ENCODE measurements at regions not wholly inside any gene's neighbourhood (a gene's known extent, or its start where the extent isn't known, plus 50 kb on each side); places are given as distances from the start of the nearest gene placed in this dataset.
"Not testable (repeated sequence)": the region's sequence is repeated elsewhere in the genome, so short reads cannot be mapped to it uniquely, and the experiment has no call there.

- H3K9me3 ChIP-seq (ENCODE audit: control insufficient read depth, low read length) = no peaks in the 10 kb centered on the region
- no peaks in the 10 kb centered on the region for H3K27me3 ChIP-seq (ENCODE audit: control insufficient read depth, insufficient read depth, low read length, poor library complexity, severe bottlenecking)
- H3K4me1 ChIP-seq (ENCODE audit: control insufficient read depth, insufficient read depth, low read length) = no peaks in the 10 kb centered on the region
- H3K36me3 ChIP-seq (ENCODE audit: control insufficient read depth, insufficient read depth, low read length) = no peaks in the 10 kb centered on the region
- no peak overlapping the region for H3K4me3 ChIP-seq (ENCODE audit: insufficient read depth, low read depth, low read length)
- 76 to 91% methylated on average over 3 of the region's 3 CpGs for WGBS, 2 experiments
- H3K27ac ChIP-seq (ENCODE audit: insufficient read depth, low read depth, low read length, poor library complexity, severe bottlenecking) = no peak overlapping the region
Observed at GRCh38 chr6:93183531-93183972, 235.8 kb downstream of the EPHA7 start.

GRCh38 chr6:93182938-93183479 lies 236.3 kb downstream of the EPHA7 start:
- WGBS, 2 experiments = 91% methylated on average over 1 of the region's 2 CpGs; no CpG with 5 or more reads in 1 of the 2 experiments
- no peaks in the 10 kb centered on the region for H3K36me3 ChIP-seq (ENCODE audit: control insufficient read depth, insufficient read depth, low read length)

GRCh38 chr6:93177918-93178317 lies 241.4 kb downstream of the EPHA7 start:
- Histone ChIP-seq H3K4me3 (ENCODE audit: insufficient read depth, low read depth, low read length) (no peak overlapping the region), H3K27ac (ENCODE audit: insufficient read depth, low read depth, low read length, poor library complexity, severe bottlenecking) (no peak overlapping the region), H3K27me3 (ENCODE audit: control insufficient read depth, insufficient read depth, low read length, poor library complexity, severe bottlenecking) (no peaks in the 10 kb centered on the region), H3K9me3 (ENCODE audit: control insufficient read depth, low read length) (no peaks in the 10 kb centered on the region), H3K4me1 (ENCODE audit: control insufficient read depth, insufficient read depth, low read length) (no peaks in the 10 kb centered on the region), H3K36me3 (ENCODE audit: control insufficient read depth, insufficient read depth, low read length) (no peaks in the 10 kb centered on the region)
- 92% methylated on average over 2 of the region's 2 CpGs; no CpG with 5 or more reads in 1 of the 2 experiments for WGBS, 2 experiments

More at GRCh38 chr6:93182938-93183479, 236.3 kb downstream of the EPHA7 start:
- no peak overlapping the region for H3K27ac ChIP-seq (ENCODE audit: insufficient read depth, low read depth, low read length, poor library complexity, severe bottlenecking)
- no peaks in the 10 kb centered on the region for H3K9me3 ChIP-seq (ENCODE audit: control insufficient read depth, low read length)
- H3K4me3 ChIP-seq (ENCODE audit: insufficient read depth, low read depth, low read length) = no peak overlapping the region
- no peaks in the 10 kb centered on the region for H3K4me1 ChIP-seq (ENCODE audit: control insufficient read depth, insufficient read depth, low read length)
- H3K27me3 ChIP-seq (ENCODE audit: control insufficient read depth, insufficient read depth, low read length, poor library complexity, severe bottlenecking) = no peaks in the 10 kb centered on the region

GRCh38 chr6:93177438-93177837 lies 241.9 kb downstream of the EPHA7 start:
- H3K4me3 ChIP-seq (ENCODE audit: insufficient read depth, low read depth, low read length) = no peak overlapping the region
- H3K4me1 ChIP-seq (ENCODE audit: control insufficient read depth, insufficient read depth, low read length) = no peaks in the 10 kb centered on the region
- H3K9me3 ChIP-seq (ENCODE audit: control insufficient read depth, low read length) = no peaks in the 10 kb centered on the region
- WGBS, 2 experiments = 67 to 83% methylated on average over 3 of the region's 3 CpGs
- no peaks in the 10 kb centered on the region for H3K27me3 ChIP-seq (ENCODE audit: control insufficient read depth, insufficient read depth, low read length, poor library complexity, severe bottlenecking)
- H3K36me3 ChIP-seq (ENCODE audit: control insufficient read depth, insufficient read depth, low read length) = no peaks in the 10 kb centered on the region
- no peak overlapping the region for H3K27ac ChIP-seq (ENCODE audit: insufficient read depth, low read depth, low read length, poor library complexity, severe bottlenecking)

GRCh38 chr6:93176070-93176469 lies 243.3 kb downstream of the EPHA7 start:
- Histone ChIP-seq H3K27me3 (ENCODE audit: control insufficient read depth, insufficient read depth, low read length, poor library complexity, severe bottlenecking) (no peaks in the 10 kb centered on the region), H3K4me3 (ENCODE audit: insufficient read depth, low read depth, low read length) (no peak overlapping the region), H3K4me1 (ENCODE audit: control insufficient read depth, insufficient read depth, low read length) (no peaks in the 10 kb centered on the region), H3K36me3 (ENCODE audit: control insufficient read depth, insufficient read depth, low read length) (no peaks in the 10 kb centered on the region), H3K9me3 (ENCODE audit: control insufficient read depth, low read length) (no peaks in the 10 kb centered on the region), H3K27ac (ENCODE audit: insufficient read depth, low read depth, low read length, poor library complexity, severe bottlenecking) (no peak overlapping the region)
- WGBS, 2 experiments = 94 to 100% methylated on average over 1 of the region's 1 CpG

- not testable (repeated sequence) for H3K9me3 ChIP-seq (ENCODE audit: control insufficient read depth, low read length)
Observed at GRCh38 chr6:93173573-93173972, 245.8 kb downstream of the EPHA7 start.

GRCh38 chr6:93165850-93166430 lies 253.4 kb downstream of the EPHA7 start:
- H3K4me1 ChIP-seq (ENCODE audit: control insufficient read depth, insufficient read depth, low read length) = no peaks in the 10 kb centered on the region
- no peaks in the 10 kb centered on the region for H3K9me3 ChIP-seq (ENCODE audit: control insufficient read depth, low read length)
- H3K36me3 ChIP-seq (ENCODE audit: control insufficient read depth, insufficient read depth, low read length) = no peaks in the 10 kb centered on the region
- no peaks in the 10 kb centered on the region for H3K27me3 ChIP-seq (ENCODE audit: control insufficient read depth, insufficient read depth, low read length, poor library complexity, severe bottlenecking)
- no peak overlapping the region for H3K4me3 ChIP-seq (ENCODE audit: insufficient read depth, low read depth, low read length)
- no peak overlapping the region for H3K27ac ChIP-seq (ENCODE audit: insufficient read depth, low read depth, low read length, poor library complexity, severe bottlenecking)
- 87 to 95% methylated on average over 3 of the region's 3 CpGs for WGBS, 2 experiments

More at GRCh38 chr6:93173573-93173972, 245.8 kb downstream of the EPHA7 start:
- not testable (repeated sequence) for H3K27me3 ChIP-seq (ENCODE audit: control insufficient read depth, insufficient read depth, low read length, poor library complexity, severe bottlenecking); H3K27ac ChIP-seq (ENCODE audit: insufficient read depth, low read depth, low read length, poor library complexity, severe bottlenecking); H3K4me3 ChIP-seq (ENCODE audit: insufficient read depth, low read depth, low read length); H3K4me1 ChIP-seq (ENCODE audit: control insufficient read depth, insufficient read depth, low read length); H3K36me3 ChIP-seq (ENCODE audit: control insufficient read depth, insufficient read depth, low read length)
- WGBS, 2 experiments = 43 to 63% methylated on average over 5 to 6 of the region's 10 CpGs

GRCh38 chr6:93164781-93165180 lies 254.6 kb downstream of the EPHA7 start:
- H3K27ac ChIP-seq (ENCODE audit: insufficient read depth, low read depth, low read length, poor library complexity, severe bottlenecking) = no peak overlapping the region
- H3K4me1 ChIP-seq (ENCODE audit: control insufficient read depth, insufficient read depth, low read length) = no peaks in the 10 kb centered on the region
- H3K36me3 ChIP-seq (ENCODE audit: control insufficient read depth, insufficient read depth, low read length) = no peaks in the 10 kb centered on the region
- no peak overlapping the region for H3K4me3 ChIP-seq (ENCODE audit: insufficient read depth, low read depth, low read length)
- H3K9me3 ChIP-seq (ENCODE audit: control insufficient read depth, low read length) = no peaks in the 10 kb centered on the region
- no peaks in the 10 kb centered on the region for H3K27me3 ChIP-seq (ENCODE audit: control insufficient read depth, insufficient read depth, low read length, poor library complexity, severe bottlenecking)

GRCh38 chr6:93163146-93163545 lies 256.2 kb downstream of the EPHA7 start:
- H3K27ac ChIP-seq (ENCODE audit: insufficient read depth, low read depth, low read length, poor library complexity, severe bottlenecking) = no peak overlapping the region
- 94 to 95% methylated on average over 3 of the region's 3 CpGs for WGBS, 2 experiments

GRCh38 chr6:93139408-93140081 lies 279.8 kb downstream of the EPHA7 start:
- Histone ChIP-seq H3K4me1 (ENCODE audit: control insufficient read depth, insufficient read depth, low read length) (no peaks in the 10 kb centered on the region), H3K4me3 (ENCODE audit: insufficient read depth, low read depth, low read length) (no peak overlapping the region), H3K9me3 (ENCODE audit: control insufficient read depth, low read length) (no peaks in the 10 kb centered on the region), H3K27ac (ENCODE audit: insufficient read depth, low read depth, low read length, poor library complexity, severe bottlenecking) (no peak overlapping the region), H3K36me3 (ENCODE audit: control insufficient read depth, insufficient read depth, low read length) (no peaks in the 10 kb centered on the region), H3K27me3 (ENCODE audit: control insufficient read depth, insufficient read depth, low read length, poor library complexity, severe bottlenecking) (no peaks in the 10 kb centered on the region)
- 90 to 93% methylated on average over 2 to 3 of the region's 4 CpGs for WGBS, 2 experiments

More at GRCh38 chr6:93163146-93163545, 256.2 kb downstream of the EPHA7 start:
- Histone ChIP-seq H3K9me3 (ENCODE audit: control insufficient read depth, low read length) (no peaks in the 10 kb centered on the region), H3K27me3 (ENCODE audit: control insufficient read depth, insufficient read depth, low read length, poor library complexity, severe bottlenecking) (no peaks in the 10 kb centered on the region), H3K4me3 (ENCODE audit: insufficient read depth, low read depth, low read length) (no peak overlapping the region), H3K4me1 (ENCODE audit: control insufficient read depth, insufficient read depth, low read length) (no peaks in the 10 kb centered on the region), H3K36me3 (ENCODE audit: control insufficient read depth, insufficient read depth, low read length) (no peaks in the 10 kb centered on the region)

All from ectodermal cell (in vitro differentiated cells).